ENCODE measurements at regions not wholly inside any gene's neighbourhood (a gene's known extent, or its start where the extent isn't known, plus 50 kb on each side); places are given as distances from the start of the nearest gene placed in this dataset.

DNA sequence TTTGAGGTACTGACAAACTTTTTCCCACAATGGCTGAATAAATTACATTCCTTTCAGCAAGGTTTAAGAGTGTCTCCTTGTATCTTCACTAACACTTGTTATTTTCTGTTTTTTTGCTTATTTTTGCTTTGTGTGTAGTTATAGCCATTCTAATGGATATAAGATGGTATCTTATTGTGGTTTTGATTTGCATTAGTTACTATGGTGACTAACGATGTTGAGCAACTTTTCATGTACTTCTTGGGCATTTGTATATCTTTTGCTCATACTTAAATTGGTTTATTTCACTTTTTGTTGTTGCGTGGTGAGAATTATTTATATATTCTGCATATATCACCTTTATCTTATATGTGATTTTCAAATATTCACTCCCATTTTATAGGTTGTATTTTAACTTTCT is 79.9 kb upstream of the FSIP2 start:
- no peak for TF ChIP-seq CTCF (IDR thresholded peaks at IDR 0.05; ENCODE audit: low read depth, low read length, missing control alignments)
- H3K4me3 ChIP-seq (ENCODE audit: low read depth, low read length) = no peak overlapping the region
- DNase-seq (ENCODE audit: low read depth) = no peak

DNA sequence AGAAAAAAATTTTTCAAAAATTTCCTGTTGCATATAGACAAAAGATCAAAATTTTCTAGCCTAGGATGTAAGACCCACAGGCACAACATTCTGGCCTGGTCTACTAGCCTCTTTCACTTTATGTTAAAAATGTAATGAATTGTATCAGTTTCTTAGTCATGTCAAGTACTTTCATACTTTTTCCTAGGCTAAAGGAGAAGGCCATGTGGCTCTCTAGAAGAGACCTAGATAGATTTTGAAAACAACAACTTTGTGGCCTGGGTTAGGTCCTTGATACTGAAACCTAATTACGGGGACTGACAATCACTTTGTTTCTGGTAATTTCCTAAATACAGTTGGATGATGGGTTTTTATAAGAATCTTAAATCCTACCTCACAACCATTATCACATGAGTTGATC is 74.8 kb upstream of the FSIP2 start:
- no peak for TF ChIP-seq CTCF (IDR thresholded peaks at IDR 0.05; ENCODE audit: low read depth, low read length, missing control alignments)
- H3K4me3 ChIP-seq (ENCODE audit: low read depth, low read length) = no peak overlapping the region
- DNase-seq (ENCODE audit: low read depth) = no peak

DNA sequence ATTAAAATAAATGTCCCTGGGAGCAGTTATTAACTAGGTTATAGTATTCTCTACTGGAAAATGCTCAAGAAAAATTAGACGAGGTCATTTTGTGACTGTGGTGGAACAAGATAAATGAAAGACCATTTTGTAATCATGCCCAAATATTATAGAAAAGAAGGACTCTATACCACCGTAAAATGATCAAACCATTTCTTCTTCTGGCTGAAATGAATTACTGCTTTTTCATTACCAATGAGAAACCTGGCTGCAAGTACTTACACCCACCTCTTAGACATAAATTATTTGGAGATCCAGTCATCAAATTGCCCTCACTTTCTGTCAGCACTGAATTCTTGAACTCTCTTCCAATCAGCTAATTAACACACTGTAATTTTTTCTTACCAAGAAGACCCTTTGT is 74.2 kb upstream of the FSIP2 start:
- no peak overlapping the region for H3K4me3 ChIP-seq (ENCODE audit: low read depth, low read length)

DNA sequence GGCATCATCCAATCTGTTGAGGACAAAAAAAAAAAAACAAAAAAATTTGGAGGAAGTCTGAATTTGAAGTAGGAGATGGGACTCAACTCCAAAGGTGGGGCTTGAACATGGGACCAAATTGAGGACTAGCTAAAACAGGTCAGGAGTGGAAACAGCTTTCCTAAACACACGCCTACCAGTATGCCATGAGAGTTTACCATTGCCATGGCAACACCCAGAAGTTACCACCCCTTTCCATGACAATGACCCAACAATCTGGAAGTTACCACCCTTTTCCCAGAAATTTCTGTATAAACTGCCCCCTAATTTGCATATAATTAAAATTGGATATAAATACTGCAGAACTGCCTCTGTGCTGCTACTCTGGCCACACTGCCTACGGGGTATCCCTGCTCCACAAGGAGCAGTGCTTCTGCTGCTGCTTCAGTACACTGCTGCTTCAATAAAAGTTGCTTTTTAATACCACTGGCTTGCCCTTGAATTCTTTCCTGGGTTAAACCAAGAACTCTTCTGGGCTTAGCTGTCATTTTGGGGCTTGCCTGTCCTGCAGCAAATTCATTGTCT is 73.3 kb upstream of the FSIP2 start:
- no peak for DNase-seq (ENCODE audit: low read depth)
- no peak for TF ChIP-seq CTCF (IDR thresholded peaks at IDR 0.05; ENCODE audit: low read depth, low read length, missing control alignments)
- no peak overlapping the region for H3K4me3 ChIP-seq (ENCODE audit: low read depth, low read length)

More for the DNA sequence above, 74.2 kb upstream of the FSIP2 start:
- TF ChIP-seq CTCF (IDR thresholded peaks at IDR 0.05; ENCODE audit: low read depth, low read length, missing control alignments) = no peak
- no peak for DNase-seq (ENCODE audit: low read depth)

DNA sequence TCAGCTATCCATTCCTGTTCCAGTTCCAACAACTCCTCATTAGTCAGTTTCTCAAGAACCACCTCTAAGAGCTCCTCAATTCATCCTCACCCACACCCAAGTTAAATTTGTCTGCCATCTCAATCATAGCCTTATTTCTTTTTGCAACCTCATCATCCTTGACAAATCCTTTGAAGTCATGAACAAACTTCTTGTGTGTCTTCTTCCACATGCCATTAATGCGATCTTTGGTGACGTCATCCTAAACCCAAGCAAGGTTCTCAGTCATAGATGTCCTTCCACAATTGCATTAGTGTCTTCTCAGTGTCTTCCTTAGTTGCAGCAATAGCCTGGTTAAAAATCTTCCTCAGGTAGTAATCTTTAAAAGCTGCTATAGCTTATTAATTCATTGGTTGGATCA is 71.2 kb upstream of the FSIP2 start:
- no peak for TF ChIP-seq CTCF (IDR thresholded peaks at IDR 0.05; ENCODE audit: low read depth, low read length, missing control alignments)
- no peak overlapping the region for H3K4me3 ChIP-seq (ENCODE audit: low read depth, low read length)
- DNase-seq (ENCODE audit: low read depth) = no peak

- no peak overlapping the region for H3K4me3 ChIP-seq (ENCODE audit: low read depth, low read length)
- no peak for DNase-seq (ENCODE audit: low read depth)
- TF ChIP-seq CTCF (IDR thresholded peaks at IDR 0.05; ENCODE audit: low read depth, low read length, missing control alignments) = no peak
These were observed 69.9 kb upstream of the FSIP2 start for GRCh38 chr2:185668710-185669109.

- no peak overlapping the region for H3K4me3 ChIP-seq (ENCODE audit: low read depth, low read length)
- no peak for TF ChIP-seq CTCF (IDR thresholded peaks at IDR 0.05; ENCODE audit: low read depth, low read length, missing control alignments)
- no peak for DNase-seq (ENCODE audit: low read depth)
These were observed 64.4 kb upstream of the FSIP2 start for GRCh38 chr2:185674232-185674631.
